ENCODE measurements at regions not wholly inside any gene's neighbourhood (a gene's known extent, or its start where the extent isn't known, plus 50 kb on each side); places are given as distances from the start of the nearest gene placed in this dataset.
"Not testable (repeated sequence)": the region's sequence is repeated elsewhere in the genome, so short reads cannot be mapped to it uniquely, and the experiment has no call there.

DNA sequence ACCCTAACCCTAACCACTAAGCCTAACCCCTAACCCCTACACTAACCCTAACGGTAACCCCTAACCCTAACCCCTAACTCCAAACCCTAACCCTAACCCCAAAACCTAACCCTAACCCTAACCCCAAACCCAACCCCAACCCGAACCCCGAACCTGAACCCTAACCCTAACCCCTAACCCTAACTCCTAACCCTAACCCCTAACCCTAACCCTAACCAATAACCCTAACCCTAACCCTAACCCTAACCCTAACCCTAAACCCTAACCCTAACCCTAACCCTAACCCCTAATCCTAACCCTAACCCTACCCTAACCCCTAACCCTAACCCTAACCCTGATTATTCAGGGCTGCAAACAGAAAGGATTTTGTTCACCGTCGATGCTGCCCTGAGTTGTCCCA is 144.6 kb upstream of the DUSP22 start:
- DNase-seq, result not testable (repeated sequence)

DNA sequence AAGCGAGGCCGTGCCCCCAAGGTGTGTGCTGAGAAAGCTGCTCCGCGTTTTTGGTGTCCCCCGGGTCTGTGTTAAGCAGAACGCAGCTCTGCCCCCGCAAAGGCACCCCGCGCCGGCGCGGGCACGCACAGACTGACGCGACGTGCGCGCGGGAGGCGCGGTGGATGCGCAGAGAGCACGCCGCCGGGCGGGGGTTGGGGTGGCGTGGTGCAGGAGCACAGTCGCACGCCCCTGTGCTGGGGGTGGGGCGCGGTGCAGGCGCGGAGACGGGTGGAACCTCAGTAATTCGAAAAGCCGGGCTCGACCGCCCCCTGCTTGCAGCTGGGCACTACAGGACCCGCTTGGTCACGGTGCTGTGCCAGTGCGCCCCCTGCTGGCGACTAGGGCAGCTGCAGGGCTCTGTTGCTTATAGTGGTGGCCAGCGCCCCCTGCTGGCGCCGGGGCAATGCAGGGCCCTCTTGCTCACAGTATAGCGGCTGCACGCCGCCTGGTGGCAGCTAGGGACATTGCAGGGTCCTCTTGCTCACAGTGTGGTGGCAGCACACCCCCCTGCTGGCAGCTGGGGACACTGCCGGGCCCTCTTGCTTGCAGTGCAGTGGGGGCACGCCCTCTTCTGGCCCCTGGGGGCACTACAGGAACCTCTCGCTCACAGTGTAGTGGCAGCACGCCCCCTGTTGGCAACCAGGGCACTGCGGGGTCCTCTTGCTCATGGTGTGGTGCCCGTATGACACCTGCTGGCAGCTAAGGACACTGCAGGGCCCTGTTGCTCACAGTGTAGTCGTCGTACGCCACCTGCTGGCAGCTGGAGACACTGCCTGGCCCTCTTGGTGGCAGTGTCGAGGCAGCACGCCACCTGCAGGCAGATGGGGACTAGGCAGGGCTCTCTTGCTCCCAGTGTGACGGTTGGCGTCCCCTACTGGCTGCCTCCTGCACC is 144.0 kb upstream of the DUSP22 start:
- peak; percentile 76 to 94 for DNase-seq

GRCh38 chr6:150147-150546 is 142.1 kb upstream of the DUSP22 start:
- DNase-seq, result not testable (repeated sequence)

DNA sequence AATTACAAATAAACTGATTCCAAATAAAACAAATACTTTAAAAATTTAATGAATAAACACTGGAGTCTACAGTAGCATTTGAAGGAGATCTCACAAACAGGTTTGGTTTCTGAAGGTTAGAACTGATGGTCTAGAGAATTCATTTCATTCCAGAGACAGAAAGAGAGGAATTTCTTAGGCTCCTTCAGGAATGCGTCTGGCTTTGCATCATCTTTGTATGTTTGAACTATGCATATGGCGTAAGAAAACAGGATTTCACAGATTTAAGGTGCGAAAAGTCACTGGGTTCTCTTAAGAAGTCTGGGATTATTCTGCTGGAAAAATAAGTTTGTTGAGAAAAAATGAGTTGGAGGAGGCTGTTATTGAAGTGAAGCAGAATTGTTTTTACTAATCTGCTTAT is 139.9 kb upstream of the DUSP22 start:
- DNase-seq, result not testable (repeated sequence)

GRCh38 chr6:153026-153425 is 139.3 kb upstream of the DUSP22 start:
- DNase-seq, result not testable (repeated sequence)

GRCh38 chr6:153867-154266 is 138.4 kb upstream of the DUSP22 start:
- DNase-seq, result not testable (repeated sequence)

- DNase-seq, result not testable (repeated sequence)
Measured at GRCh38 chr6:154321-155092, 137.8 kb upstream of the DUSP22 start.

GRCh38 chr6:156010-156409 is 136.3 kb upstream of the DUSP22 start:
- no peak for DNase-seq

- DNase-seq, result not testable (repeated sequence)
Measured at GRCh38 chr6:156441-157140, 135.7 kb upstream of the DUSP22 start.

DNA sequence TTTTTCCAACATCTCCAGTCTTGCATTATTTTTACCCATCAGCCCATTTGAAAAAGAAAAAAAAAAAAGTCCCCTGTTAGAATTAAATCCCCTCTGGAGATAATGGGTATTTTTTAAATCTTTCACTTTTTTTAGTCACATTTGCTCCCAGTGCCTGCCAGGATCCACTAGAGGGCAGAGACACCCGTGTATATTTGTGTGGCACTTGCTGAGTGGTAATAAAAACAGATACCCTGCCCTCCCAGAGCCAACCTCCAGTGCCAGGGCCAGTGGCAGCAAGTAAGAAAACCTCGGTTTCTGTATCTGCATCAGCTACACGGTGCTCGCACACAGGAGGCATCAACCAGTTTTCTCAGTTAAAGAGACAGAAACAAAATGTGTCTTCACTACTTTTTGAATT is 135.1 kb upstream of the DUSP22 start:
- not testable (repeated sequence) for DNase-seq

- DNase-seq, result not testable (repeated sequence)
Measured at GRCh38 chr6:161657-162056, 130.6 kb upstream of the DUSP22 start.

DNA sequence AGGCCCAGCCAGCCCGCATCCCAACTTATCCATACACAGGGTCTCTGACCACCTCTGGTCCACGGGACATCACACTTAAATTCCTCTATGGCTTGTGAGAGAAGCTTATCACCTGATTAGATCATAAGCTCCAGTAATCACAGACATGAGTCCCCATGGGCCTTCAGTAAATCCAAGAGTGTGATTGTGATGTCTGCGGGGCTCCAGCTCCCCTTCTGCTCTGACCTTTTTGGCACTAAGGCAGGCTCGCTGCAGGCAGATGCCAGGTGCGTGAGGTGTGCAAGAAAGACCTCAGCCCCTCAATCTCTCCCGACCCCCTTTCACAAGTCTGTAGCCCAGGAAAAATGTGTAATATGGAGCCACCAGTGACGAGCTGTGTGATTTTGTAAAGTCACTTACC is 127.6 kb upstream of the DUSP22 start:
- DNase-seq, result no peak

DNA sequence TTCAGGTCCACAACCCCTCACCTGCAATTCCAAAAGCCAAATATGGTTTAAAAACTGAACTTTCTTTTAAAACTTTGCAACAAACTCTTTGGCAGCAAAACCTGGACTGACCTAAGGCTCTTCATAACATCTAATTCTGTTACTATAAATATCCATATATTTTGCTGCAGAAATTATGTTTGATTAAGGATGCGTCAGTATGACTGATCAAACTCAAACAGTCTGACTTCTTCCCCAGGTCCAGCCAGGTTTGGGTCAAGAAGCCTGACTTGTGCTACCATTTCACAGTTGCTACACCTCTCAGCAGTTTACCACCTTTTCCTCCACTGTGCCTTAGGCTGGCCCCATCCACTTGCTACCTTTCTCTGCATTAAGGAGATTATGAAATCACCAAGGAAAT is 127.0 kb upstream of the DUSP22 start:
- DNase-seq, result no peak

DNA sequence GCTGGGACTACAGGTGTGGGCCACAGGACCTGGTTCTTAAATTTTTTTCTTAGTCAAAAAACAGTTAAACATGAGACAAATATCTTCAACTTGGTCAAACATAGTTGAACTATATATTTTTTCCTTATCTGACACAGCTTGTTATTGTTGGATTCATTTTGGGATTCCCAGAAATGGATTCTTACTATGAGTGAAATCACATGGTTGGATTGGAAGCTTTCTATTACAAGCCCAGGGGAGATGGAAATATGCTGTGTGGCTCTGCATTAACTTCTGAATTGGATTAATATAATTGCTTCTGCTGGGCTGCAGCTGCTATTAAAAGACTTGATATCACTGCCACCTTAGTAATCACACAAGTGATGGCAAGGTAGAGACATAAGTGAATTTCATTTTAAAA is 126.4 kb upstream of the DUSP22 start:
- DNase-seq, result no peak

- DNase-seq, result no peak
Measured at GRCh38 chr6:168865-169455, 123.3 kb upstream of the DUSP22 start.

DNA sequence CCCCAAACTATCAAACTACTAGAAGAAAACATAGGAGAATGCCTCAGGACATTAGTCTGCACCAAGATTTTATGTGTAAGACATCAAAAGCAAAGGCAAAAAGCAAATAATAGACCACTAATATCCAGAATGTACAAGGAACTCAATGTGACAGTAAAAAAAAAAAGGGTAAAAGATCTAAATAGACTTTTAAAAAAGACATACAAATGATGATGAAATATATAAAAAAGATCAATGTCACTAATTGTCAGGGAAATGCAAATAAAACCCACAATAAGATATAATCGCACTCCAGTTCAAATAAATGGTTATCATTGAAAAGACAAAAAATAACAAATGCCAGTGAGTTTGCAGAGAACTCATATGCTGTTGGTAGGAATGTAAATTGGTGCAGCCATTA is 118.3 kb upstream of the DUSP22 start:
- no peak for DNase-seq

- no peak for DNase-seq
Measured at GRCh38 chr6:175680-176079, 116.6 kb upstream of the DUSP22 start.

DNA sequence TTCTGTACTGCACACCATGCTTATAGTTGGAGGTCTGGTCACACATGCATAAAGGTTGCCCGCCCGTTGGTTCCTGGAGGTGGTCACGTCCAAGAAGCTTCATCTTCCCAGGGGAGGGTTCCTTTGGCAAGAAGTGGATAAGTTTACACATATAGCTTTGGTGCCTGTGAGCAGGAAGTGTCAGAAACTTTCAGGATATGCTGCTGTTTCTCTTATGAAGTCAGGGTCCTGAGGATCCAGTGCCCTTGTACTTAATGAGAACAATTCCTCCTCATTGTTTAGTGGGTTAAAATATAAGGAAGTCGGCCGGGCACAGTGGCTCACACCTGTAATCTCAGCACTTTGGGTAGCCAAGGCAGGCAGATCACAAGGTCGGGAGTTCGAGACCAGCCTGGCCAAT is 115.5 kb upstream of the DUSP22 start:
- no peak for DNase-seq

GRCh38 chr6:178119-178518 is 114.2 kb upstream of the DUSP22 start:
- no peak for DNase-seq

DNA sequence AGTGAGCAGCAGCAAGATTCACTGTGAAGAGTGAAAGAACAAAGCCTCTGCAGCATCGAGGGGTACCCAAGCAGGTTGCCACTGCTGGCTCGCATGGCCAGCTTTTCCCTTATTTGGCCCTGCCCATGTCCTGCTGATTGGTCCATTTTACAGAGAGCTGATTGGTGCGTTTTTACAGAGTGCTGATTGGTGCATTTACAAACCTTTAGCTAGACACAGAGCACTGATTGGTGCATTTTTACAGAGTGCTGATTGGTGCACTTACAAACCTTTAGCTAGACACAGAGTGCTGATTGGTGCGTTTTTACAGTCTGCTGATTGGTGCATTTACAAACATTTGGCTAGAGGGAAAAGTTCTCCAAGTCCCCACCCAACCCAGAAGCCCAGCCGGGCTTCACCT is 113.4 kb upstream of the DUSP22 start:
- DNase-seq, result not testable (repeated sequence)

- no peak for DNase-seq
Measured at GRCh38 chr6:179340-179950, 112.8 kb upstream of the DUSP22 start.

- not testable (repeated sequence) for DNase-seq
Measured at GRCh38 chr6:180091-180694, 112.1 kb upstream of the DUSP22 start.

Data from stimulated activated CD4-positive, alpha-beta T cell treated with anti-CD3 and anti-CD28 coated beads, Interleukin-2, amount 100 ng/mL, for 24 hours (primary cell).